ENCODE measurements at regions not wholly inside any gene's neighbourhood (a gene's known extent, or its start where the extent isn't known, plus 50 kb on each side); places are given as distances from the start of the nearest gene placed in this dataset.

GRCh38 chr5:9951865-9952516, 297.7 kb downstream of the ATPSCKMT start:
- no peak for TF ChIP-seq CTCF (IDR thresholded peaks at IDR 0.05; ENCODE audit: low read length)
- TF ChIP-seq EZH2 (IDR thresholded peaks at IDR 0.05; ENCODE audit: borderline replicate concordance, low read length), result no peak
